Endothelial cell of umbilical vein (primary cell): ENCODE measurements at regions not wholly inside any gene's neighbourhood (a gene's known extent, or its start where the extent isn't known, plus 50 kb on each side); places are given as distances from the start of the nearest gene placed in this dataset.

ENCODE experiments used
- BruUV-seq: library from RNA; stranded (reverse); fragments of 400-500 nt; replicated peaks from 2 replicates; lab custom pipeline; 2021; lab: Mats Ljungman, UMichigan
- CTCF ChIA-PET: fragments of 300-600, 350-600 bp; sonication (Branson Sonifier 250); formaldehyde crosslinking; loops from one replicate; lab custom pipeline; 2021; ENCODE audit warnings: antibody characterized with exemption, inconsistent platforms; lab: Charles Lee
- POLR2A ChIA-PET: fragments of 300-600, 350-600 bp; sonication (Branson Sonifier 250); formaldehyde crosslinking; loops from one replicate; lab custom pipeline; 2021; ENCODE audit warnings: antibody characterized with exemption, inconsistent platforms; lab: Charles Lee
- DNase-seq: peaks from one replicate; pipeline ENCODE4 v3.0.0-alpha.2; 2011; ENCODE audit warnings: low read depth, low spot score
- FAIRE-seq: peaks from 2 replicates; lab custom pipeline; 2011; peaks lifted over from hg19 to GRCh38; lab: Jason Lieb, UNC
- H2AFZ ChIP-seq: 2 replicates; pipeline ENCODE4 v1.6.0; 2012; ENCODE audit warnings: low read depth, low read length, control low read depth, inconsistent platforms
- H3K27ac ChIP-seq: 2 replicates; pipeline ENCODE4 v1.5.1; 2011; ENCODE audit warnings: low read depth, mild to moderate bottlenecking, control low read depth, low read length, moderate library complexity; ENCODE audit not compliant: insufficient read depth
- H3K27me3 ChIP-seq, 2 experiments: 2 replicates each; pipeline versions ENCODE4 v1.6.0 to v1.6.1; 2011; ENCODE audit warnings: low read length in 2 of 2, mixed read lengths in 1 of 2; ENCODE audit not compliant: control insufficient read depth in 2 of 2, insufficient read depth in 2 of 2
- H3K36me3 ChIP-seq, 2 experiments: 2 replicates in 1 of 2; 3 replicates in 1 of 2; pipeline ENCODE4 v1.5.1; 2011; ENCODE audit warnings: low read length in 2 of 2, mild to moderate bottlenecking in 1 of 2, moderate library complexity in 1 of 2; ENCODE audit not compliant: control insufficient read depth in 2 of 2, insufficient read depth in 2 of 2; ENCODE audit errors: extremely low read depth in 1 of 2
- H3K4me1 ChIP-seq: 3 replicates; pipeline ENCODE4 v1.5.1; 2011; ENCODE audit warnings: mild to moderate bottlenecking, low read length; ENCODE audit not compliant: control insufficient read depth, insufficient read depth; ENCODE audit errors: extremely low read depth
- H3K4me2 ChIP-seq: 2 replicates; pipeline ENCODE4 v1.6.1; 2011; ENCODE audit warnings: low read length, control low read depth, mixed read lengths; ENCODE audit not compliant: insufficient read depth
- H3K4me3 ChIP-seq, 3 experiments: fragments of 200-600 bp in 1 of 3; sonication (generic), shearing (Covaris generic) in 1 of 3; replicated peaks in 1 of 3; 2 replicates each; pipeline ENCODE4 v1.5.1; 2011 to 2016; ENCODE audit warnings: control low read depth in 3 of 3, low read length in 3 of 3, mild to moderate bottlenecking in 2 of 3, inconsistent platforms in 1 of 3, low read depth in 1 of 3, moderate library complexity in 1 of 3; ENCODE audit not compliant: insufficient read depth in 1 of 3
- H3K79me2 ChIP-seq: 2 replicates; pipeline ENCODE4 v1.6.0; 2012; ENCODE audit warnings: low read length, inconsistent platforms; ENCODE audit not compliant: control insufficient read depth, insufficient read depth
- H3K9ac ChIP-seq: replicated peaks from 2 replicates; pipeline ENCODE3; 2011; ENCODE audit warnings: low read length, control low read depth; ENCODE audit not compliant: insufficient read depth; ENCODE audit errors: extremely low read depth
- H3K9me1 ChIP-seq: replicated peaks from 3 replicates; pipeline ENCODE4 v1.6.0; 2011; ENCODE audit warnings: mild to moderate bottlenecking, low read length; ENCODE audit not compliant: control insufficient read depth, insufficient read depth; ENCODE audit errors: extremely low read depth
- H3K9me3 ChIP-seq: replicated peaks from 2 replicates; pipeline ENCODE4 v1.5.1; 2012; ENCODE audit warnings: low read length, inconsistent platforms; ENCODE audit not compliant: control insufficient read depth, insufficient read depth
- H4K20me1 ChIP-seq: replicated peaks from 2 replicates; pipeline ENCODE3; 2011; ENCODE audit warnings: mild to moderate bottlenecking, low read length; ENCODE audit not compliant: control insufficient read depth, insufficient read depth; ENCODE audit errors: extremely low read depth
- CTCF ChIP-seq, 2 donors: IDR thresholded peaks; 1 replicate in 1 of 2; 2 replicates in 1 of 2; pipeline ENCODE4 v1.5.1; 2011; ENCODE audit warnings: low read length in 2 of 2, mild to moderate bottlenecking in 2 of 2, moderate library complexity in 2 of 2, control low read depth in 1 of 2, inconsistent platforms in 1 of 2, low read depth in 1 of 2; ENCODE audit not compliant: insufficient read depth in 1 of 2; ENCODE audit errors: extremely low read depth in 1 of 2
- EZH2 ChIP-seq: IDR thresholded peaks from 2 replicates; pipeline ENCODE4 v1.6.1; 2012; ENCODE audit warnings: borderline replicate concordance, low read depth, mild to moderate bottlenecking, moderate library complexity, low read length, inconsistent platforms; ENCODE audit not compliant: severe bottlenecking
- FOS ChIP-seq: IDR thresholded peaks from 2 replicates; pipeline ENCODE4 v1.6.1; 2011; ENCODE audit warnings: mild to moderate bottlenecking, low read length, moderate library complexity, borderline replicate concordance; ENCODE audit not compliant: insufficient read depth
- GATA2 ChIP-seq: IDR thresholded peaks from 2 replicates; pipeline ENCODE4 v1.7.0; 2011; ENCODE audit warnings: low read depth, mild to moderate bottlenecking, moderate library complexity, mixed read lengths, low read length; ENCODE audit not compliant: insufficient read length, insufficient read depth
- JUN ChIP-seq: IDR thresholded peaks from 2 replicates; pipeline ENCODE4 v1.6.1; 2011; ENCODE audit warnings: borderline replicate concordance, low read depth; ENCODE audit not compliant: insufficient read length, insufficient read depth
- MAX ChIP-seq: IDR thresholded peaks from 2 replicates; pipeline ENCODE4 v1.6.1; 2011; ENCODE audit not compliant: insufficient read depth, insufficient read length
- MYC ChIP-seq: IDR thresholded peaks from one replicate; pipeline ENCODE4 v1.6.1; 2011; ENCODE audit warnings: mild to moderate bottlenecking, low read depth, low read length
- POLR2A ChIP-seq: IDR thresholded peaks from 2 replicates; pipeline ENCODE4 v1.6.1; 2012; ENCODE audit warnings: low read depth, mild to moderate bottlenecking, control low read depth, low read length
- POLR2AphosphoS5 ChIP-seq: IDR thresholded peaks from 2 replicates; pipeline ENCODE4 v1.6.1; 2012; ENCODE audit warnings: low read depth, mild to moderate bottlenecking, control low read depth, low read length, moderate library complexity; ENCODE audit not compliant: insufficient read depth
- dilution Hi-C: fragments of 300-500 bp; cut with MboI; formaldehyde crosslinking; loops from one replicate; pipeline ENCODE4 v1.15.0; 2019; ENCODE audit warnings: low sequenced_read_pairs; ENCODE audit not compliant: extremely low pct_ligation_motif_present
- intact Hi-C: fragments of 100-400 bp; cut with micrococcal nuclease; formaldehyde crosslinking; loops from one replicate; pipeline ENCODE4 v1.10.0; 2022

GRCh38 chr1:81471255-81471654 lies 329.5 kb upstream of the ADGRL2 start:
- CTCF ChIA-PET = interaction anchor here (0.6 to 1.2 kb wide), 3 partner anchors 18 to 331 kb away, joined by 3 to 6 read pairs (median 4); no protein-coding TSS in a partner anchor
- no peaks in the 10 kb centered on the region for H3K9me3 ChIP-seq
- no peaks in the 10 kb centered on the region for H3K36me3 ChIP-seq
- no peak overlapping the region for H2AFZ ChIP-seq
- H3K4me1 ChIP-seq = no peaks in the 10 kb centered on the region
- FAIRE-seq = no peak
- peaks cover 0 to 1% of the 10 kb centered on the region in 2 experiments for H3K27me3 ChIP-seq
- no peak overlapping the region for H3K4me2 ChIP-seq
- intact Hi-C loops = no loop called here
- no peak overlapping the region for H3K4me3 ChIP-seq
- dilution Hi-C loops = no loop called here
- POLR2A ChIA-PET = no interaction called here
- no peaks in the 10 kb centered on the region for H4K20me1 ChIP-seq
- no TSS peak for BruUV-seq
- H3K9me1 ChIP-seq = no peaks in the 10 kb centered on the region
- no peak for TF ChIP-seq GATA2
- no peak overlapping the region for H3K9ac ChIP-seq
- DNase-seq = no peak
- H3K79me2 ChIP-seq = no peaks in the 10 kb centered on the region
- H3K27ac ChIP-seq = no peak overlapping the region

- POLR2A ChIA-PET = no interaction called here
- no peak for FAIRE-seq
- no peak overlapping the region for H3K27ac ChIP-seq
- H3K4me2 ChIP-seq = no peak overlapping the region
- no peaks in the 10 kb centered on the region for H3K79me2 ChIP-seq
- DNase-seq = no peak
- no peak overlapping the region for H3K9ac ChIP-seq
- no peaks in the 10 kb centered on the region for H3K27me3 ChIP-seq
- intact Hi-C loops = no loop called here
- no TSS peak for BruUV-seq
- TF ChIP-seq POLR2AphosphoS5 (no peak), MYC (no peak), POLR2A (no peak), GATA2 (no peak), EZH2 (no peak), JUN (no peak), MAX (no peak), FOS (no peak), CTCF (IDR thresholded peaks at IDR 0.05; ENCODE audit: extremely low read depth in 1 of 2, insufficient read depth in 1 of 2, low read depth in 1 of 2, low read length in 2 of 2) (no peak)
- CTCF ChIA-PET = no interaction called here
- H3K9me1 ChIP-seq = no peaks in the 10 kb centered on the region
- H2AFZ ChIP-seq = no peak overlapping the region
- no peaks in the 10 kb centered on the region for H3K4me1 ChIP-seq
- dilution Hi-C loops = no loop called here
- H3K9me3 ChIP-seq = no peaks in the 10 kb centered on the region
- H4K20me1 ChIP-seq = no peaks in the 10 kb centered on the region
- no peak overlapping the region for H3K4me3 ChIP-seq
- H3K36me3 ChIP-seq = no peaks in the 10 kb centered on the region
Observed at GRCh38 chr1:81470275-81470674, 330.5 kb upstream of the ADGRL2 start.
